ENCODE measurements at regions not wholly inside any gene's neighbourhood (a gene's known extent, or its start where the extent isn't known, plus 50 kb on each side); places are given as distances from the start of the nearest gene placed in this dataset.

GRCh38 chr7:7127773-7128172 lies 54.6 kb upstream of the C1GALT1 start:
- no peak for DNase-seq

GRCh38 chr7:7129381-7129780 lies 53.0 kb upstream of the C1GALT1 start:
- no peak for DNase-seq

GRCh38 chr7:7131273-7131672 lies 51.1 kb upstream of the C1GALT1 start:
- DNase-seq: no peak

Measured in NCI-H1092 (cell line).